Neuronal stem cell (in vitro differentiated cells): ENCODE measurements at regions not wholly inside any gene's neighbourhood (a gene's known extent, or its start where the extent isn't known, plus 50 kb on each side); places are given as distances from the start of the nearest gene placed in this dataset.
"Not testable (repeated sequence)": the region's sequence is repeated elsewhere in the genome, so short reads cannot be mapped to it uniquely, and the experiment has no call there.

Experiments
- DNase-seq: peaks from one replicate; pipeline ENCODE4 v3.0.0-alpha.2; 2013; ENCODE audit warnings: low spot score
- H2AFZ ChIP-seq: one replicate; pipeline ENCODE4 v1.6.1; 2013; ENCODE audit warnings: mild to moderate bottlenecking, low read length, inconsistent platforms
- H2AK5ac ChIP-seq: 2 replicates; pipeline ENCODE4 v1.6.1; 2013; ENCODE audit warnings: low read depth, mild to moderate bottlenecking, inconsistent platforms, low read length, moderate library complexity, mixed read lengths
- H2BK120ac ChIP-seq: 2 replicates; pipeline ENCODE4 v1.6.1; 2013; ENCODE audit warnings: low read depth, mild to moderate bottlenecking, inconsistent platforms, low read length, moderate library complexity, mixed read lengths
- H2BK12ac ChIP-seq: one replicate; pipeline ENCODE4 v1.6.1; 2013; ENCODE audit warnings: low read length, inconsistent platforms
- H2BK15ac ChIP-seq: 2 replicates; pipeline ENCODE4 v1.6.1; 2013; ENCODE audit warnings: mild to moderate bottlenecking, low read length, inconsistent platforms, mixed read lengths
- H2BK5ac ChIP-seq: one replicate; pipeline ENCODE4 v1.6.1; 2013; ENCODE audit warnings: inconsistent platforms, mild to moderate bottlenecking, low read length, moderate library complexity
- H3K14ac ChIP-seq: one replicate; pipeline ENCODE4 v1.6.1; 2013; ENCODE audit warnings: low read length, inconsistent platforms
- H3K18ac ChIP-seq: 2 replicates; pipeline ENCODE4 v1.6.1; 2013; ENCODE audit warnings: low read length, inconsistent platforms
- H3K23ac ChIP-seq: 2 replicates; pipeline ENCODE4 v1.6.1; 2013; ENCODE audit warnings: low read depth, mild to moderate bottlenecking, mixed read lengths, low read length, inconsistent platforms; ENCODE audit not compliant: poor library complexity
- H3K27ac ChIP-seq: replicated peaks from 3 replicates; pipeline ENCODE4 v1.5.1; 2013; ENCODE audit warnings: low read length, inconsistent platforms
- H3K27me3 ChIP-seq, 3 experiments: 2 replicates each; pipeline ENCODE4 v1.6.1; 2013; ENCODE audit warnings: low read length in 3 of 3, mild to moderate bottlenecking in 2 of 3, inconsistent platforms in 1 of 3, low read depth in 1 of 3, mixed read lengths in 1 of 3, moderate library complexity in 1 of 3; ENCODE audit not compliant: control insufficient read depth in 3 of 3, insufficient read depth in 3 of 3
- H3K36me3 ChIP-seq, 2 donors: replicated peaks in 1 of 2; 2 replicates each; pipeline ENCODE4 v1.6.1; 2013; ENCODE audit warnings: low read length in 2 of 2; ENCODE audit not compliant: control insufficient read depth in 2 of 2, insufficient read depth in 2 of 2
- H3K4ac ChIP-seq: 2 replicates; pipeline ENCODE4 v1.6.1; 2013; ENCODE audit warnings: inconsistent platforms, mild to moderate bottlenecking, low read length, moderate library complexity
- H3K4me1 ChIP-seq, 2 donors: 1 replicate in 1 of 2; 2 replicates in 1 of 2; pipeline ENCODE4 v1.6.1; 2013; ENCODE audit warnings: low read length in 2 of 2, low read depth in 1 of 2; ENCODE audit not compliant: control insufficient read depth in 2 of 2, insufficient read depth in 1 of 2
- H3K4me2 ChIP-seq: one replicate; pipeline ENCODE4 v1.6.1; 2013; ENCODE audit warnings: mild to moderate bottlenecking, low read length, inconsistent platforms; ENCODE audit not compliant: insufficient read depth, poor library complexity, severe bottlenecking
- H3K4me3 ChIP-seq, 2 donors: 2 replicates each; pipeline ENCODE4 v1.5.1; 2013; ENCODE audit warnings: low read length in 2 of 2, mild to moderate bottlenecking in 2 of 2, inconsistent platforms in 1 of 2, moderate library complexity in 1 of 2
- H3K79me1 ChIP-seq: one replicate; pipeline ENCODE4 v1.6.1; 2013; ENCODE audit warnings: low read depth, mild to moderate bottlenecking, inconsistent platforms, low read length, moderate library complexity
- H3K9ac ChIP-seq: one replicate; pipeline ENCODE4 v1.6.1; 2013; ENCODE audit warnings: mild to moderate bottlenecking, low read depth, low read length, inconsistent platforms; ENCODE audit not compliant: poor library complexity
- H3K9me3 ChIP-seq, 2 donors: replicated peaks in 1 of 2; 2 replicates each; pipeline versions ENCODE3 to v1.6.1; 2013; ENCODE audit warnings: low read length in 2 of 2, mild to moderate bottlenecking in 2 of 2, inconsistent platforms in 1 of 2, low read depth in 1 of 2, mixed read lengths in 1 of 2, moderate library complexity in 1 of 2; ENCODE audit not compliant: control insufficient read depth in 2 of 2, insufficient read depth in 1 of 2
- H4K8ac ChIP-seq: one replicate; pipeline ENCODE4 v1.6.1; 2013; ENCODE audit warnings: low read depth, mild to moderate bottlenecking, inconsistent platforms, low read length, moderate library complexity
- H4K91ac ChIP-seq: one replicate; pipeline ENCODE4 v1.6.1; 2013; ENCODE audit warnings: low read length, low read depth, mild to moderate bottlenecking, inconsistent platforms; ENCODE audit not compliant: poor library complexity
- WGBS, 2 donors: extraction: QIAGEN DNeasy Blood & Tissue Kit; methylation state at CpG; one replicate each; pipeline ENCODE4 v1.1.7; 2013; ENCODE audit warnings: missing lambda C conversion rate in 2 of 2, mixed read lengths in 1 of 2; ENCODE audit not compliant: insufficient read length in 2 of 2, insufficient replicate concordance in 1 of 2; ENCODE audit errors: extremely low coverage in 2 of 2; 5-methylcytosine and 5-hydroxymethylcytosine counted together

- no peak overlapping the region for H4K91ac ChIP-seq
- no peak overlapping the region for H3K23ac ChIP-seq
- no peak overlapping the region for H2BK12ac ChIP-seq
- H2AK5ac ChIP-seq: no peak overlapping the region
- no peak overlapping the region for H3K9ac ChIP-seq
- H3K4me2 ChIP-seq: no peak overlapping the region
- no CpG with 5 or more reads among the region's 3 CpGs for WGBS, 2 donors
- DNase-seq: no peak
- no peak overlapping the region for H3K27ac ChIP-seq
- H3K36me3 ChIP-seq: no peaks in the 10 kb centered on the region
- no peak overlapping the region for H3K14ac ChIP-seq
- no peak overlapping the region for H2BK5ac ChIP-seq
- no peak overlapping the region for H3K18ac ChIP-seq
- no peak overlapping the region for H2AFZ ChIP-seq
- no peaks in the 10 kb centered on the region for H3K27me3 ChIP-seq
- H3K4ac ChIP-seq: no peak overlapping the region
- no peak overlapping the region for H2BK15ac ChIP-seq
- no peaks in the 10 kb centered on the region for H3K79me1 ChIP-seq
- no peaks in the 10 kb centered on the region for H3K9me3 ChIP-seq
- H3K4me3 ChIP-seq: no peak overlapping the region
- H2BK120ac ChIP-seq: no peak overlapping the region
- no peaks in the 10 kb centered on the region for H3K4me1 ChIP-seq
- no peak overlapping the region for H4K8ac ChIP-seq
Measured at GRCh38 chr6:51182827-51183226, 364.2 kb downstream of the TFAP2B start.

GRCh38 chr6:51184046-51184445 lies 365.4 kb downstream of the TFAP2B start:
- H3K4me1 ChIP-seq: no peaks in the 10 kb centered on the region
- no peak overlapping the region for H3K14ac ChIP-seq
- no peak overlapping the region for H2AFZ ChIP-seq
- no peak overlapping the region for H3K4me3 ChIP-seq
- H3K9me3 ChIP-seq: no peaks in the 10 kb centered on the region
- no peak overlapping the region for H2BK15ac ChIP-seq
- H3K36me3 ChIP-seq: no peaks in the 10 kb centered on the region
- no peak overlapping the region for H3K4ac ChIP-seq
- no peak overlapping the region for H3K4me2 ChIP-seq
- H3K27ac ChIP-seq: no peak overlapping the region
- DNase-seq: no peak
- H2BK5ac ChIP-seq: no peak overlapping the region
- H4K8ac ChIP-seq: no peak overlapping the region
- H4K91ac ChIP-seq: no peak overlapping the region
- H3K27me3 ChIP-seq: no peaks in the 10 kb centered on the region
- no CpG with 5 or more reads among the region's 1 CpG for WGBS, 2 donors
- no peak overlapping the region for H3K9ac ChIP-seq
- H3K79me1 ChIP-seq: no peaks in the 10 kb centered on the region
- H3K18ac ChIP-seq: no peak overlapping the region
- no peak overlapping the region for H2BK12ac ChIP-seq
- no peak overlapping the region for H2AK5ac ChIP-seq
- no peak overlapping the region for H3K23ac ChIP-seq
- H2BK120ac ChIP-seq: no peak overlapping the region

GRCh38 chr6:51193163-51193562 lies 374.5 kb downstream of the TFAP2B start:
- H3K4me1 ChIP-seq: not testable (repeated sequence)

GRCh38 chr6:51199105-51199552 lies 380.5 kb downstream of the TFAP2B start:
- DNase-seq: no peak
- H3K18ac ChIP-seq: no peak overlapping the region
- no peaks in the 10 kb centered on the region for H3K4me1 ChIP-seq
- H3K14ac ChIP-seq: no peak overlapping the region
- no peak overlapping the region for H4K91ac ChIP-seq
- WGBS, 2 donors: no CpG with 5 or more reads among the region's 2 CpGs
- H2BK15ac ChIP-seq: no peak overlapping the region
- no peak overlapping the region for H2BK5ac ChIP-seq
- no peak overlapping the region for H2BK120ac ChIP-seq
- H3K4ac ChIP-seq: no peak overlapping the region
- H3K4me3 ChIP-seq: no peak overlapping the region
- no peak overlapping the region for H3K9ac ChIP-seq
- H2AFZ ChIP-seq: no peak overlapping the region
- no peak overlapping the region for H3K4me2 ChIP-seq
- H3K23ac ChIP-seq: no peak overlapping the region
- no peak overlapping the region for H4K8ac ChIP-seq
- no peak overlapping the region for H2BK12ac ChIP-seq
- no peaks in the 10 kb centered on the region for H3K36me3 ChIP-seq
- H2AK5ac ChIP-seq: no peak overlapping the region
- H3K27ac ChIP-seq: no peak overlapping the region
- no peaks in the 10 kb centered on the region for H3K79me1 ChIP-seq
- H3K9me3 ChIP-seq: no peaks in the 10 kb centered on the region
- no peaks in the 10 kb centered on the region for H3K27me3 ChIP-seq

More at GRCh38 chr6:51193163-51193562, 374.5 kb downstream of the TFAP2B start:
- H2BK120ac ChIP-seq, H3K23ac ChIP-seq, H4K91ac ChIP-seq, DNase-seq, H4K8ac ChIP-seq, H3K4me2 ChIP-seq, H3K79me1 ChIP-seq, H3K18ac ChIP-seq, H2BK12ac ChIP-seq, H2BK5ac ChIP-seq, H2AK5ac ChIP-seq, H3K14ac ChIP-seq, H2BK15ac ChIP-seq, H3K27me3 ChIP-seq, H3K4ac ChIP-seq, H2AFZ ChIP-seq, H3K9me3 ChIP-seq, H3K27ac ChIP-seq, H3K36me3 ChIP-seq, H3K4me3 ChIP-seq, H3K9ac ChIP-seq: not testable (repeated sequence)
- no CpG with 5 or more reads among the region's 7 CpGs for WGBS, 2 donors
